ENCODE measurements at regions not wholly inside any gene's neighbourhood (a gene's known extent, or its start where the extent isn't known, plus 50 kb on each side); places are given as distances from the start of the nearest gene placed in this dataset.

DNA sequence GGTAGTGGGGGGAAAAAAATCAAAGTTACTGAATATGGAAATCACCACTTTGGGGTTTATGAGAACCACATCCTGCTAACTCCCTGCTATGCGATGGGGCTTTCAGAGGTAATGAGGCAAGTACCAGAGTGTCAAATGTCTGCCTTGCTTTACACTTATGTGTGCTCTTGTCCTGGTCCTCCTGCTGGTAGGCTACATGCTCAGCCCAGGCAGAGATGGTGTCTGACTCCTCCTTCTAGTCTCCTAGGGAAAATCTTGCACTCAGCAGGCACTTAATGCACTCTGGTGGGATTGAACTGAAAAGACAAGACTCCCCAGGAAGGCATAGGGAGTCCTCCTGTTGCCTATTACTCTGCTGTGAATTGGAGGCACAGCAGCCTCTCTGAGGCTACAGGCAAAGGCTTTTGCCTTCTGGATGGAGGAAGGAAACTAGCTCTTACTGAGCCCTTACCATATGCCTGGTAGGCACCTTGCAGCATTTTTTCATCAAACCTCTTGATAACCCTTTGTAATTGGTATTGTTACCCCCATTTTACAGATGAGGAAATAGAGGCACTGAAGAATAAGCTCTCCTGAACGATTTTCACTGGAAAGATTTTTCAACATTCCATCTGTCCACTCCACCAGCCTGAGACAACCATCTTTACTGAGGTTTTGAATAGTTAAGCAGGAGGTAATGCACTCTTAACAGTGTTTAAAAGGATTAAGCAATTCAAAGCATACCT lies 132.1 kb upstream of the PAX6 start:
- peaks cover 0 to 20% (median 7%) of the 10 kb centered on the region in 9 donors for H3K4me1 ChIP-seq
- no peak overlapping the region for H3K4me3 ChIP-seq
- TF ChIP-seq, protein P1, sequence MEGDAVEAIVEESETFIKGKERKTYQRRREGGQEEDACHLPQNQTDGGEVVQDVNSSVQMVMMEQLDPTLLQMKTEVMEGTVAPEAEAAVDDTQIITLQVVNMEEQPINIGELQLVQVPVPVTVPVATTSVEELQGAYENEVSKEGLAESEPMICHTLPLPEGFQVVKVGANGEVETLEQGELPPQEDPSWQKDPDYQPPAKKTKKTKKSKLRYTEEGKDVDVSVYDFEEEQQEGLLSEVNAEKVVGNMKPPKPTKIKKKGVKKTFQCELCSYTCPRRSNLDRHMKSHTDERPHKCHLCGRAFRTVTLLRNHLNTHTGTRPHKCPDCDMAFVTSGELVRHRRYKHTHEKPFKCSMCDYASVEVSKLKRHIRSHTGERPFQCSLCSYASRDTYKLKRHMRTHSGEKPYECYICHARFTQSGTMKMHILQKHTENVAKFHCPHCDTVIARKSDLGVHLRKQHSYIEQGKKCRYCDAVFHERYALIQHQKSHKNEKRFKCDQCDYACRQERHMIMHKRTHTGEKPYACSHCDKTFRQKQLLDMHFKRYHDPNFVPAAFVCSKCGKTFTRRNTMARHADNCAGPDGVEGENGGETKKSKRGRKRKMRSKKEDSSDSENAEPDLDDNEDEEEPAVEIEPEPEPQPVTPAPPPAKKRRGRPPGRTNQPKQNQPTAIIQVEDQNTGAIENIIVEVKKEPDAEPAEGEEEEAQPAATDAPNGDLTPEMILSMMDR (IDR thresholded peaks at IDR 0.05), result no peak
- ATAC-seq (no peak), DNase-seq (no peak)
- H3K27ac ChIP-seq, result no peak overlapping the region
- no peaks in the 10 kb centered on the region for H3K36me3 ChIP-seq
- intact Hi-C loops (cut with DNase I), result loop anchor here in 1 of 10 donors (5.0 kb wide), 1 partner anchor 41 kb away; no protein-coding TSS in a partner anchor
- H3K9me3 ChIP-seq, result no peaks in the 10 kb centered on the region
- peaks cover 0 to 5% (median 0%) of the 10 kb centered on the region in 7 donors for H3K27me3 ChIP-seq
- 51 to 69% methylated on average over 2 of the region's 2 CpGs for WGBS, 2 donors

DNA sequence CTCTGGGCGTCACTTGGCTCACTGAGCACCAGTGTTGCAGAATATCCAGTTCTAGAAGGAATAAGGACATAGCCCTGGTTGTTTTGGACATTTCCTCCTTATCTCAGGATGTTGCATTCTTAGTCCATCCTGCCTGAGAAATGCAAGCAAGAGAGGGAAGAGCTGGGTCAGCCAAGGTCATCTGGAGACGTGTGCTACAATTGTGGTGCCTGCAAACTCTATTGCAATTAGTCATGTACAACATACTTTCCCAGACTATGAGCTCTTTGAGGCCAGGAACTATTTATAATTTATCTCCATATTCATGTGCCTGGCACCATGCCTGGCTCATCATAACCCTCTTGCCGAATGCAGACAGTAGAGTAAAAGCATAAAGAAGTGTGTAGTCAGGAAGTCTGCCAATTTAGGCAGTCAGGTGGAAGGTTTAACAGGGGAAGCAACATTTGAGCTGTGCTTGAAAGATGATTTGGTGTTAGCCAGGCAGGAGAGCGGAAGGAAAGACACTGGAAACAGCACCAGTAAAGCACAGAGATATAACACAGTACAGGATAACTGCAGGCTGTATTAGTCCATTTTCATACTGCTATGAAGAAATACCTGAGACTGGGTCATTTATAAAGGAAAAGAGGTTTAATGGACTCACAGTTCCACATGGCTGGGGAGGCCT lies 129.4 kb upstream of the PAX6 start:
- Histone ChIP-seq H3K27me3 (no peaks in the 10 kb centered on the region), H3K9me3 (no peaks in the 10 kb centered on the region), H3K4me3 (no peak overlapping the region), H3K27ac (peak overlapping the region in 5 of 10 donors; percentile 21 to 77 (median 55)), H3K36me3 (no peaks in the 10 kb centered on the region), H3K4me1 (peaks cover 0 to 20% (median 7%) of the 10 kb centered on the region in 9 donors)
- DNase-seq (peak; percentile 17 to 50), ATAC-seq (peak; percentile 65 to 96 (median 92))
- TF ChIP-seq, protein P1 (IDR thresholded peaks at IDR 0.05), result no peak
- intact Hi-C loops (cut with DNase I), result loop anchor here in 2 of 10 donors (2.0 to 5.0 kb wide), 2 partner anchors 38 kb away; no protein-coding TSS in a partner anchor
- 30 to 33% methylated on average over 4 of the region's 4 CpGs for WGBS, 2 donors

DNA sequence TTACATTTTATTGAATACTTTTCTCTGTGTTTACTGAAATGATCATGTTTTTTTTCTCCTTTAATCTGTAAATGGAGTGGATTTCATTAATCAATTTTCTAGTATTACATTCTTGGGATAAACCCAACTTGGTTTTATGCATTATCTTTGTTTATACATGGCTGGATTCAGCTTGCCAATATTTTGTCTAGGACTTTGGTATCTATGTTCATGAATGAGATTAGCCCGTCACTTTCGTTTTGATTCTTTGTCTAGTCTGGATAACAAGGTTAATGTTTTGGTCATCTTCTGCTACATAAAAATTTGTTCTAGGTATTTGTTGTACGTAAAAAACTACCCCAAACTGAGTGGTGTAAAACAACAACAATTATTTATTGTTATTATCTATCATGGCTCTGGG lies 127.9 kb upstream of the PAX6 start:
- DNase-seq (no peak), ATAC-seq (no peak)
- no peak overlapping the region for H3K4me3 ChIP-seq
- no peaks in the 10 kb centered on the region for H3K36me3 ChIP-seq
- no peaks in the 10 kb centered on the region for H3K9me3 ChIP-seq
- TF ChIP-seq, protein P1 (IDR thresholded peaks at IDR 0.05), result no peak
- H3K4me1 ChIP-seq, result peaks cover 0 to 20% (median 7%) of the 10 kb centered on the region in 9 donors
- H3K27ac ChIP-seq, result no peak overlapping the region
- intact Hi-C loops (cut with DNase I), result no loop called here
- H3K27me3 ChIP-seq, result no peaks in the 10 kb centered on the region
- 46 to 50% methylated on average over 3 of the region's 3 CpGs for WGBS, 2 donors

DNA sequence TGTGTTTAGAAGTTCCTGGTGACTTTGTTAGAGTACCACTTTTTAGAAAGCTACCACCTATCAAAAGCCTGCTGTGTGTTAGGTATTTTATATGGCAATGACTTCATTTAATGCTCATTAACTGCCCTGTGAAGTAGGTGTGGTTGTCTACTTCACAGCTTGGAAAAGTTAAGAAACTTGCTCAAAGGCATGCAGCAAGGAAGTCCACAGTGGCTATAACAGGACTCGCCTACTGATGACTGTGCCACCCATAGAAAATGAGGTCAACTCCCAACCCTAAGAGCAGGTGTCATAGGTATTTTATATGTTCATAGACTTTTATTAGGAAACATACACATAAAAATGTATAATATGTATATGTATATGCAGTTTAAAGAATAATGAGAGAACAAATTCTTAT lies 125.2 kb upstream of the PAX6 start:
- WGBS, 2 donors, result 78 to 80% methylated on average over 1 of the region's 1 CpG
- ATAC-seq, result no peak

More for the DNA sequence above, 125.2 kb upstream of the PAX6 start:
- intact Hi-C loops (cut with DNase I), result no loop called here
- no peaks in the 10 kb centered on the region for H3K36me3 ChIP-seq
- TF ChIP-seq, protein P1 (IDR thresholded peaks at IDR 0.05), result no peak
- peaks cover 0 to 29% (median 7%) of the 10 kb centered on the region in 9 donors for H3K4me1 ChIP-seq
- H3K9me3 ChIP-seq, result no peaks in the 10 kb centered on the region
- no peak overlapping the region for H3K27ac ChIP-seq
- peaks cover 0 to 8% (median 0%) of the 10 kb centered on the region in 7 donors for H3K27me3 ChIP-seq
- no peak for DNase-seq
- H3K4me3 ChIP-seq, result no peak overlapping the region
